Muscle of back (tissue), 3 donors: ENCODE measurements at regions not wholly inside any gene's neighbourhood (a gene's known extent, or its start where the extent isn't known, plus 50 kb on each side); places are given as distances from the start of the nearest gene placed in this dataset.
"Not testable (repeated sequence)": the region's sequence is repeated elsewhere in the genome, so short reads cannot be mapped to it uniquely, and the experiment has no call there.

Experiments used
- DNase-seq, 3 donors: peaks; one replicate each; pipeline versions ENCODE4 v3.0.0 to v3.0.0-alpha.2; 2013

GRCh38 chr20:47985092-47985850 is 200.0 kb upstream of the SULF2 start:
- peak in 1 of 3 donors; percentile 52 for DNase-seq

- no peak for DNase-seq
Measured at GRCh38 chr20:47984437-47984836, 199.2 kb upstream of the SULF2 start.

- not testable (repeated sequence) for DNase-seq
Measured at GRCh38 chr20:47983642-47984041, 198.4 kb upstream of the SULF2 start.

- no peak for DNase-seq
Measured at GRCh38 chr20:47982574-47983360, 197.5 kb upstream of the SULF2 start.

GRCh38 chr20:47981222-47981621 is 195.9 kb upstream of the SULF2 start:
- no peak for DNase-seq

- DNase-seq: no peak
Measured at GRCh38 chr20:47980336-47981177, 195.3 kb upstream of the SULF2 start.

- DNase-seq: not testable (repeated sequence)
Measured at GRCh38 chr20:47979361-47980095, 194.2 kb upstream of the SULF2 start.

GRCh38 chr20:47978428-47979120 is 193.3 kb upstream of the SULF2 start:
- not testable (repeated sequence) for DNase-seq

- not testable (repeated sequence) for DNase-seq
Measured at GRCh38 chr20:47977789-47978252, 192.5 kb upstream of the SULF2 start.

- DNase-seq: not testable (repeated sequence)
Measured at GRCh38 chr20:47977017-47977788, 191.9 kb upstream of the SULF2 start.

- DNase-seq: no peak
Measured at GRCh38 chr20:47974234-47974878, 189.1 kb upstream of the SULF2 start.

GRCh38 chr20:47973519-47974233 is 188.4 kb upstream of the SULF2 start:
- no peak for DNase-seq

GRCh38 chr20:47972916-47973309 is 187.6 kb upstream of the SULF2 start:
- no peak for DNase-seq

GRCh38 chr20:47972297-47972915 is 187.1 kb upstream of the SULF2 start:
- DNase-seq: not testable (repeated sequence)

GRCh38 chr20:47971058-47971791 is 185.9 kb upstream of the SULF2 start:
- no peak for DNase-seq

GRCh38 chr20:47970282-47970903 is 185.1 kb upstream of the SULF2 start:
- no peak for DNase-seq

- DNase-seq: no peak
Measured at GRCh38 chr20:47969426-47969825, 184.1 kb upstream of the SULF2 start.
